OCI-LY7 (cell line): ENCODE measurements at regions not wholly inside any gene's neighbourhood (a gene's known extent, or its start where the extent isn't known, plus 50 kb on each side); places are given as distances from the start of the nearest gene placed in this dataset.

ENCODE experiments used
- EZH2phosphoT487 ChIP-seq: fragments of 200-600 bp; sonication (generic); IDR thresholded peaks from 2 replicates; pipeline ENCODE4 v1.6.1; 2018; ENCODE audit warnings: low read depth, borderline replicate concordance, mild to moderate bottlenecking, mixed run types, antibody characterized with exemption, low read length, moderate library complexity, mixed read lengths
- TF ChIP-seq, protein P1 (sequence below): fragments of 200-600 bp; sonication (generic); conservative IDR thresholded peaks from 2 replicates; pipeline ENCODE4 v1.5.1; 2014; ENCODE audit warnings: mild to moderate bottlenecking, antibody characterized with exemption, low read length, moderate library complexity, mixed read lengths

- TF ChIP-seq, protein P1, sequence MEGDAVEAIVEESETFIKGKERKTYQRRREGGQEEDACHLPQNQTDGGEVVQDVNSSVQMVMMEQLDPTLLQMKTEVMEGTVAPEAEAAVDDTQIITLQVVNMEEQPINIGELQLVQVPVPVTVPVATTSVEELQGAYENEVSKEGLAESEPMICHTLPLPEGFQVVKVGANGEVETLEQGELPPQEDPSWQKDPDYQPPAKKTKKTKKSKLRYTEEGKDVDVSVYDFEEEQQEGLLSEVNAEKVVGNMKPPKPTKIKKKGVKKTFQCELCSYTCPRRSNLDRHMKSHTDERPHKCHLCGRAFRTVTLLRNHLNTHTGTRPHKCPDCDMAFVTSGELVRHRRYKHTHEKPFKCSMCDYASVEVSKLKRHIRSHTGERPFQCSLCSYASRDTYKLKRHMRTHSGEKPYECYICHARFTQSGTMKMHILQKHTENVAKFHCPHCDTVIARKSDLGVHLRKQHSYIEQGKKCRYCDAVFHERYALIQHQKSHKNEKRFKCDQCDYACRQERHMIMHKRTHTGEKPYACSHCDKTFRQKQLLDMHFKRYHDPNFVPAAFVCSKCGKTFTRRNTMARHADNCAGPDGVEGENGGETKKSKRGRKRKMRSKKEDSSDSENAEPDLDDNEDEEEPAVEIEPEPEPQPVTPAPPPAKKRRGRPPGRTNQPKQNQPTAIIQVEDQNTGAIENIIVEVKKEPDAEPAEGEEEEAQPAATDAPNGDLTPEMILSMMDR = no peak
- no peak for TF ChIP-seq EZH2phosphoT487
Measured at GRCh38 chr6:92364948-92365541, 1054.3 kb downstream of the EPHA7 start.
